Activated naive CD4-positive, alpha-beta T cell treated with anti-CD3 and anti-CD28 coated beads, Interleukin-2, amount 50 U/mL, for 24 hours (primary cell): ENCODE measurements at regions not wholly inside any gene's neighbourhood (a gene's known extent, or its start where the extent isn't known, plus 50 kb on each side); places are given as distances from the start of the nearest gene placed in this dataset.

Experiments used
- H3K27ac Mint-ChIP-seq: one replicate; pipeline ENCODE4 v1.8.0; 2021; ENCODE audit warnings: mild to moderate bottlenecking, mixed read lengths
- H3K27me3 Mint-ChIP-seq: one replicate; pipeline ENCODE4 v1.8.0; 2021; ENCODE audit warnings: mixed read lengths
- H3K36me3 Mint-ChIP-seq: one replicate; pipeline ENCODE4 v1.8.0; 2021; ENCODE audit warnings: mixed read lengths
- H3K4me1 Mint-ChIP-seq: one replicate; pipeline ENCODE4 v1.8.0; 2021; ENCODE audit warnings: mixed read lengths
- H3K4me3 Mint-ChIP-seq: one replicate; pipeline ENCODE4 v1.8.0; 2021; ENCODE audit warnings: mild to moderate bottlenecking, mixed read lengths
- H3K9me3 Mint-ChIP-seq: one replicate; pipeline ENCODE4 v1.8.0; 2021; ENCODE audit warnings: mixed read lengths

- H3K9me3 Mint-ChIP-seq = no peaks in the 10 kb centered on the region
Measured at GRCh38 chr18:10297086-10297485, 157.3 kb upstream of the APCDD1 start.

GRCh38 chr18:10298346-10298745 lies 156.1 kb upstream of the APCDD1 start:
- no peaks in the 10 kb centered on the region for H3K4me1 Mint-ChIP-seq
- no peak overlapping the region for H3K4me3 Mint-ChIP-seq
- H3K27ac Mint-ChIP-seq = no peak overlapping the region
- H3K9me3 Mint-ChIP-seq = no peaks in the 10 kb centered on the region
- no peaks in the 10 kb centered on the region for H3K36me3 Mint-ChIP-seq
- H3K27me3 Mint-ChIP-seq = no peaks in the 10 kb centered on the region

More at GRCh38 chr18:10297086-10297485, 157.3 kb upstream of the APCDD1 start:
- Mint-ChIP-seq H3K27me3 (no peaks in the 10 kb centered on the region), H3K4me1 (no peaks in the 10 kb centered on the region), H3K27ac (no peak overlapping the region), H3K4me3 (no peak overlapping the region), H3K36me3 (no peaks in the 10 kb centered on the region)

- Mint-ChIP-seq H3K9me3 (no peaks in the 10 kb centered on the region), H3K27me3 (no peaks in the 10 kb centered on the region), H3K36me3 (no peaks in the 10 kb centered on the region), H3K27ac (no peak overlapping the region), H3K4me1 (no peaks in the 10 kb centered on the region), H3K4me3 (no peak overlapping the region)
Measured at GRCh38 chr18:10299643-10300042, 154.8 kb upstream of the APCDD1 start.

- Mint-ChIP-seq H3K27me3 (no peaks in the 10 kb centered on the region), H3K9me3 (no peaks in the 10 kb centered on the region), H3K27ac (no peak overlapping the region)
Measured at GRCh38 chr18:10300739-10301138, 153.7 kb upstream of the APCDD1 start.

GRCh38 chr18:10301831-10302483 lies 152.5 kb upstream of the APCDD1 start:
- H3K36me3 Mint-ChIP-seq = no peaks in the 10 kb centered on the region
- no peak overlapping the region for H3K4me3 Mint-ChIP-seq
- no peaks in the 10 kb centered on the region for H3K9me3 Mint-ChIP-seq
- no peaks in the 10 kb centered on the region for H3K4me1 Mint-ChIP-seq
- H3K27ac Mint-ChIP-seq = no peak overlapping the region
- no peaks in the 10 kb centered on the region for H3K27me3 Mint-ChIP-seq

More at GRCh38 chr18:10300739-10301138, 153.7 kb upstream of the APCDD1 start:
- H3K4me3 Mint-ChIP-seq = no peak overlapping the region
- H3K4me1 Mint-ChIP-seq = no peaks in the 10 kb centered on the region
- no peaks in the 10 kb centered on the region for H3K36me3 Mint-ChIP-seq

GRCh38 chr18:10303171-10303570 lies 151.3 kb upstream of the APCDD1 start:
- no peak overlapping the region for H3K27ac Mint-ChIP-seq
- no peaks in the 10 kb centered on the region for H3K36me3 Mint-ChIP-seq
- H3K27me3 Mint-ChIP-seq = no peaks in the 10 kb centered on the region
- no peaks in the 10 kb centered on the region for H3K4me1 Mint-ChIP-seq
- H3K9me3 Mint-ChIP-seq = no peaks in the 10 kb centered on the region
- H3K4me3 Mint-ChIP-seq = no peak overlapping the region

GRCh38 chr18:10304853-10305252 lies 149.6 kb upstream of the APCDD1 start:
- no peaks in the 10 kb centered on the region for H3K9me3 Mint-ChIP-seq

GRCh38 chr18:10306779-10307178 lies 147.7 kb upstream of the APCDD1 start:
- no peak overlapping the region for H3K27ac Mint-ChIP-seq
- H3K36me3 Mint-ChIP-seq = no peaks in the 10 kb centered on the region
- H3K4me1 Mint-ChIP-seq = no peaks in the 10 kb centered on the region
- H3K4me3 Mint-ChIP-seq = no peak overlapping the region
- H3K27me3 Mint-ChIP-seq = no peaks in the 10 kb centered on the region
- H3K9me3 Mint-ChIP-seq = no peaks in the 10 kb centered on the region

More at GRCh38 chr18:10304853-10305252, 149.6 kb upstream of the APCDD1 start:
- Mint-ChIP-seq H3K4me3 (no peak overlapping the region), H3K4me1 (no peaks in the 10 kb centered on the region), H3K36me3 (no peaks in the 10 kb centered on the region), H3K27ac (no peak overlapping the region), H3K27me3 (no peaks in the 10 kb centered on the region)

- Mint-ChIP-seq H3K4me3 (no peak overlapping the region), H3K4me1 (no peaks in the 10 kb centered on the region), H3K36me3 (no peaks in the 10 kb centered on the region), H3K9me3 (no peaks in the 10 kb centered on the region), H3K27ac (no peak overlapping the region), H3K27me3 (peaks cover 3% of the 10 kb centered on the region)
Measured at GRCh38 chr18:10308154-10308553, 146.3 kb upstream of the APCDD1 start.

GRCh38 chr18:10310626-10311025 lies 143.8 kb upstream of the APCDD1 start:
- no peak overlapping the region for H3K27ac Mint-ChIP-seq
- no peaks in the 10 kb centered on the region for H3K36me3 Mint-ChIP-seq
- no peaks in the 10 kb centered on the region for H3K4me1 Mint-ChIP-seq
- no peaks in the 10 kb centered on the region for H3K9me3 Mint-ChIP-seq
- no peak overlapping the region for H3K4me3 Mint-ChIP-seq
- H3K27me3 Mint-ChIP-seq = peaks cover 3% of the 10 kb centered on the region

- no peak overlapping the region for H3K27ac Mint-ChIP-seq
Measured at GRCh38 chr18:10312326-10313015, 142.0 kb upstream of the APCDD1 start.

GRCh38 chr18:10313016-10313342 lies 141.5 kb upstream of the APCDD1 start:
- H3K36me3 Mint-ChIP-seq = no peaks in the 10 kb centered on the region
- H3K4me1 Mint-ChIP-seq = no peaks in the 10 kb centered on the region
- H3K27me3 Mint-ChIP-seq = peaks cover 3% of the 10 kb centered on the region
- no peak overlapping the region for H3K4me3 Mint-ChIP-seq
- H3K27ac Mint-ChIP-seq = no peak overlapping the region
- no peaks in the 10 kb centered on the region for H3K9me3 Mint-ChIP-seq

More at GRCh38 chr18:10312326-10313015, 142.0 kb upstream of the APCDD1 start:
- Mint-ChIP-seq H3K36me3 (no peaks in the 10 kb centered on the region), H3K27me3 (peaks cover 3% of the 10 kb centered on the region), H3K4me1 (no peaks in the 10 kb centered on the region), H3K4me3 (no peak overlapping the region), H3K9me3 (no peaks in the 10 kb centered on the region)

GRCh38 chr18:10314066-10314465 lies 140.4 kb upstream of the APCDD1 start:
- Mint-ChIP-seq H3K36me3 (no peaks in the 10 kb centered on the region), H3K4me3 (no peak overlapping the region)

GRCh38 chr18:10315522-10315921 lies 138.9 kb upstream of the APCDD1 start:
- Mint-ChIP-seq H3K9me3 (no peaks in the 10 kb centered on the region), H3K4me1 (no peaks in the 10 kb centered on the region), H3K4me3 (no peak overlapping the region), H3K27me3 (peaks cover 3% of the 10 kb centered on the region), H3K36me3 (no peaks in the 10 kb centered on the region), H3K27ac (no peak overlapping the region)

More at GRCh38 chr18:10314066-10314465, 140.4 kb upstream of the APCDD1 start:
- H3K9me3 Mint-ChIP-seq = no peaks in the 10 kb centered on the region
- no peak overlapping the region for H3K27ac Mint-ChIP-seq
- no peaks in the 10 kb centered on the region for H3K4me1 Mint-ChIP-seq
- peaks cover 3% of the 10 kb centered on the region for H3K27me3 Mint-ChIP-seq

GRCh38 chr18:10316778-10317177 lies 137.7 kb upstream of the APCDD1 start:
- no peaks in the 10 kb centered on the region for H3K36me3 Mint-ChIP-seq
- no peak overlapping the region for H3K4me3 Mint-ChIP-seq
- H3K4me1 Mint-ChIP-seq = no peaks in the 10 kb centered on the region
- no peak overlapping the region for H3K27ac Mint-ChIP-seq
- peaks cover 3% of the 10 kb centered on the region for H3K27me3 Mint-ChIP-seq
- H3K9me3 Mint-ChIP-seq = no peaks in the 10 kb centered on the region

GRCh38 chr18:10317864-10318690 lies 136.4 kb upstream of the APCDD1 start:
- H3K36me3 Mint-ChIP-seq = no peaks in the 10 kb centered on the region
- H3K27me3 Mint-ChIP-seq = no peaks in the 10 kb centered on the region
- no peaks in the 10 kb centered on the region for H3K9me3 Mint-ChIP-seq
- H3K4me1 Mint-ChIP-seq = no peaks in the 10 kb centered on the region
- H3K27ac Mint-ChIP-seq = no peak overlapping the region
- no peak overlapping the region for H3K4me3 Mint-ChIP-seq
